AG04449 (cell line): ENCODE measurements at regions not wholly inside any gene's neighbourhood (a gene's known extent, or its start where the extent isn't known, plus 50 kb on each side); places are given as distances from the start of the nearest gene placed in this dataset.

ENCODE experiments used
- CTCF ChIA-PET: fragments of 350-600 bp; formaldehyde crosslinking; extraction: SDS; loops from one replicate; lab custom pipeline; 2021; ENCODE audit warnings: antibody characterized with exemption; lab: Yijun Ruan, JAX
- POLR2A ChIA-PET: fragments of 400-600, 350-600 bp; formaldehyde crosslinking; extraction: SDS; loops from one replicate; lab custom pipeline; 2020; ENCODE audit warnings: antibody characterized with exemption, inconsistent platforms; lab: Yijun Ruan, JAX
- DNase-seq: peaks from one replicate; pipeline ENCODE4 v3.0.0-alpha.2; 2010; ENCODE audit warnings: low read depth, low spot score
- H3K4me3 ChIP-seq: 2 replicates; pipeline ENCODE4 v1.5.1; 2011; ENCODE audit warnings: low read depth, mild to moderate bottlenecking, control low read depth, low read length
- CTCF ChIP-seq: IDR thresholded peaks from one replicate; pipeline ENCODE4 v1.5.1; 2011; ENCODE audit warnings: mild to moderate bottlenecking, moderate library complexity, low read length, control low read depth, inconsistent platforms; ENCODE audit not compliant: insufficient read depth; ENCODE audit errors: missing control alignments

GRCh38 chr1:88529581-88529980 is 154.5 kb upstream of the PKN2 start:
- CTCF ChIA-PET = no interaction called here
- no peak for DNase-seq
- no peak for TF ChIP-seq CTCF
- POLR2A ChIA-PET = no interaction called here
- no peak overlapping the region for H3K4me3 ChIP-seq

- CTCF ChIA-PET = no interaction called here
- TF ChIP-seq CTCF = no peak
- POLR2A ChIA-PET = no interaction called here
- no peak overlapping the region for H3K4me3 ChIP-seq
- no peak for DNase-seq
Observed at GRCh38 chr1:88530246-88530645, 153.8 kb upstream of the PKN2 start.

- ChIA-PET CTCF (no interaction called here), POLR2A (no interaction called here)
- no peak overlapping the region for H3K4me3 ChIP-seq
- no peak for DNase-seq
- no peak for TF ChIP-seq CTCF
Observed at GRCh38 chr1:88537787-88538186, 146.3 kb upstream of the PKN2 start.

- ChIA-PET CTCF (no interaction called here), POLR2A (no interaction called here)
- no peak overlapping the region for H3K4me3 ChIP-seq
- no peak for DNase-seq
- no peak for TF ChIP-seq CTCF
Observed at GRCh38 chr1:88538222-88538899, 145.7 kb upstream of the PKN2 start.

GRCh38 chr1:88540255-88540654 is 143.8 kb upstream of the PKN2 start:
- ChIA-PET POLR2A (no interaction called here), CTCF (no interaction called here)
- H3K4me3 ChIP-seq = no peak overlapping the region
- no peak for TF ChIP-seq CTCF
- DNase-seq = no peak

GRCh38 chr1:88541596-88541995 is 142.5 kb upstream of the PKN2 start:
- ChIA-PET POLR2A (no interaction called here), CTCF (interaction anchor here (1.0 kb wide), 1 partner anchor 9 kb away, joined by 3 read pairs; no protein-coding TSS in a partner anchor)
- no peak for TF ChIP-seq CTCF
- no peak for DNase-seq
- no peak overlapping the region for H3K4me3 ChIP-seq
